Suprapubic skin (tissue), 4 donors: ENCODE measurements at regions not wholly inside any gene's neighbourhood (a gene's known extent, or its start where the extent isn't known, plus 50 kb on each side); places are given as distances from the start of the nearest gene placed in this dataset.

ENCODE experiments used
- DNase-seq, 2 donors: peaks; one replicate each; pipeline ENCODE4 v3.0.0-alpha.2; 2019; ENCODE audit warnings: low spot score in 2 of 2
- H3K27ac ChIP-seq: fragments of 200-600 bp; sonication (generic); one replicate; pipeline ENCODE4 v1.5.1; 2019
- H3K27me3 ChIP-seq: fragments of 200-600 bp; sonication (generic); one replicate; pipeline ENCODE4 v1.5.1; 2019
- H3K36me3 ChIP-seq: fragments of 200-600 bp; sonication (generic); one replicate; pipeline ENCODE4 v1.5.1; 2019
- H3K4me1 ChIP-seq: fragments of 200-600 bp; sonication (generic); one replicate; pipeline ENCODE4 v1.5.1; 2019
- H3K4me3 ChIP-seq: fragments of 200-600 bp; sonication (generic); one replicate; pipeline ENCODE4 v1.5.1; 2019; ENCODE audit warnings: mild to moderate bottlenecking
- H3K9me3 ChIP-seq: fragments of 200-600 bp; sonication (generic); one replicate; pipeline ENCODE4 v1.5.1; 2019
- EP300 ChIP-seq: sonication (generic); formaldehyde crosslinking; IDR thresholded peaks from one replicate; pipeline ENCODE4 v1.6.1; 2017; ENCODE audit warnings: antibody characterized with exemption
- POLR2A ChIP-seq, 2 donors: fragments of 450-650 bp; IDR thresholded peaks; one replicate each; pipeline ENCODE4 v1.6.1; 2017; ENCODE audit warnings: antibody characterized with exemption in 2 of 2, mild to moderate bottlenecking in 2 of 2, moderate library complexity in 2 of 2
- POLR2AphosphoS5 ChIP-seq, 3 donors: sonication (generic); formaldehyde crosslinking; IDR thresholded peaks; one replicate each; pipeline ENCODE4 v1.6.1; 2017; ENCODE audit warnings: antibody characterized with exemption in 3 of 3
- WGBS: methylation state at CpG from one replicate; pipeline ENCODE4 v1.1.5; 2018; 5-methylcytosine and 5-hydroxymethylcytosine counted together
- TF ChIP-seq, protein P1 (sequence below), 2 donors: fragments of 200-600 bp in 1 of 2; fragments of 450-650 bp in 1 of 2; sonication (generic) in 1 of 2; IDR thresholded peaks; one replicate each; pipeline ENCODE4 v1.5.1; 2016 to 2019; ENCODE audit warnings: antibody characterized with exemption in 2 of 2, mild to moderate bottlenecking in 1 of 2, moderate library complexity in 1 of 2

DNA sequence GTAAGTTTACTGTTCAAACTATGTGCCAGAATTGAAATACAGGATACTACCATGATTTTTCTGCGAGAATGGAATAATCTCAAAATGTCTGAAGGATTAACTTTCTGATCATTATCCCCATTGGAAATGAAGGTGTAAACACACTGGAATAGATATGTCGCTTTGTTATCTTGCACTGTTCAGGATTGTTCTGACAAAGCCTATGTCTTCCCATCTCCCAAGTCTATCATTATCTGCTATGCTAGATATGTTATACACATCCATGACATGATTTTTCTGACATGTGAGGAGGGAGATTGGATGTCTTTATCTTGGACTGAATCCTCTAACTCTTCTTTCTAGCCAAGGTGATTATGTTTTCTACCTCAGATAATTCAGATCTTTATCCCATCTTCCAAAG, 1239.3 kb upstream of the ADGRL4 start:
- Histone ChIP-seq H3K4me1 (no peaks in the 10 kb centered on the region), H3K36me3 (no peaks in the 10 kb centered on the region), H3K4me3 (no peak overlapping the region), H3K27ac (no peak overlapping the region), H3K9me3 (no peaks in the 10 kb centered on the region), H3K27me3 (no peaks in the 10 kb centered on the region)
- DNase-seq, result no peak
- WGBS, result 93% methylated on average over 2 of the region's 2 CpGs
- TF ChIP-seq EP300, result no peak
- no peak for TF ChIP-seq POLR2A (IDR thresholded peaks at IDR 0.05)
- TF ChIP-seq, protein P1, sequence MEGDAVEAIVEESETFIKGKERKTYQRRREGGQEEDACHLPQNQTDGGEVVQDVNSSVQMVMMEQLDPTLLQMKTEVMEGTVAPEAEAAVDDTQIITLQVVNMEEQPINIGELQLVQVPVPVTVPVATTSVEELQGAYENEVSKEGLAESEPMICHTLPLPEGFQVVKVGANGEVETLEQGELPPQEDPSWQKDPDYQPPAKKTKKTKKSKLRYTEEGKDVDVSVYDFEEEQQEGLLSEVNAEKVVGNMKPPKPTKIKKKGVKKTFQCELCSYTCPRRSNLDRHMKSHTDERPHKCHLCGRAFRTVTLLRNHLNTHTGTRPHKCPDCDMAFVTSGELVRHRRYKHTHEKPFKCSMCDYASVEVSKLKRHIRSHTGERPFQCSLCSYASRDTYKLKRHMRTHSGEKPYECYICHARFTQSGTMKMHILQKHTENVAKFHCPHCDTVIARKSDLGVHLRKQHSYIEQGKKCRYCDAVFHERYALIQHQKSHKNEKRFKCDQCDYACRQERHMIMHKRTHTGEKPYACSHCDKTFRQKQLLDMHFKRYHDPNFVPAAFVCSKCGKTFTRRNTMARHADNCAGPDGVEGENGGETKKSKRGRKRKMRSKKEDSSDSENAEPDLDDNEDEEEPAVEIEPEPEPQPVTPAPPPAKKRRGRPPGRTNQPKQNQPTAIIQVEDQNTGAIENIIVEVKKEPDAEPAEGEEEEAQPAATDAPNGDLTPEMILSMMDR (IDR thresholded peaks at IDR 0.05), result no peak
- no peak for TF ChIP-seq POLR2AphosphoS5 (IDR thresholded peaks at IDR 0.05)

DNA sequence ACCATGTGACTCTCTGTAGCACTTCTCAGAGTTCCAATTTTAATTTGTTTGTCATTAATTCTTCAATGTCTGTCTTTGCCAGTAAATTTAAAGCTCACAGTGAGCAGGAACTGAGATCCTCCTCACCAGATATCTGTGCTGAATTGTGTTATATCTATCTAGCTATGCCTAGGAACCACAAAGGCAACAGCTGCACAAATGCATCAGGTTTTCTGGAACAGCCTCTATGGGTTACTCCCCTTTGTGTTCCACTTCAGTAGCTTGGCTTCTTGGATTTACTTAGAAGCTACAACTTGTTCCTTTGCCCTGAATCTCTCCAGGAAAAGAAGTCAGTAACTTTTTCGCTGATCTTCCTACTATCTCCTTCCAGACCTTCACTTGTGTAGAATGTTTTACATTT, 1237.8 kb upstream of the ADGRL4 start:
- WGBS, result 82% methylated on average over 1 of the region's 1 CpG
- H3K9me3 ChIP-seq, result no peaks in the 10 kb centered on the region

DNA sequence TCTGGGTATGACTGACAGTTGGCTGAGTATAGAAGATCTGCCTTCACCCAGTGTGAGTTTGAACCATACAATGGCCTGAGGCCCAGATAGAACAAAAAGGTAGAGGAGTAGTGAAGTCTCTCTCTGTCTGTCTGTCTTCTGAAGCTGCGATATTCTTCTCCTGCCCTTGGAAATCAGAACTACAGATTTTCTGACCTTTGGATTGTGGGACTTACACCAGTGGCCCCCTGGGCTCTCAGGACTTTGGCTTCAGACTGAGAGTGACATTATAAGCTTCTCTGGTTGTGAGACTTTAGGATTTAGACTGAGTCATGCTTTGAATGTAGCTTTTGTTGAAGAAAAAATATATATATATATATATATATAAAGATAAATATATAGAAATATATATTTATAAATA, 1235.0 kb upstream of the ADGRL4 start:
- no peak overlapping the region for H3K27ac ChIP-seq
- H3K27me3 ChIP-seq, result no peaks in the 10 kb centered on the region
- H3K36me3 ChIP-seq, result no peaks in the 10 kb centered on the region
- TF ChIP-seq, protein P1 (IDR thresholded peaks at IDR 0.05), result no peak
- TF ChIP-seq POLR2AphosphoS5 (IDR thresholded peaks at IDR 0.05) (no peak), POLR2A (IDR thresholded peaks at IDR 0.05) (no peak), EP300 (no peak)
- H3K4me3 ChIP-seq, result no peak overlapping the region
- 76% methylated on average over 1 of the region's 1 CpG for WGBS
- H3K9me3 ChIP-seq, result no peaks in the 10 kb centered on the region
- DNase-seq, result no peak
- H3K4me1 ChIP-seq, result no peaks in the 10 kb centered on the region

More for the DNA sequence above, 1237.8 kb upstream of the ADGRL4 start:
- Histone ChIP-seq H3K36me3 (no peaks in the 10 kb centered on the region), H3K27ac (no peak overlapping the region), H3K4me1 (no peaks in the 10 kb centered on the region), H3K4me3 (no peak overlapping the region), H3K27me3 (no peaks in the 10 kb centered on the region)
- TF ChIP-seq POLR2AphosphoS5 (IDR thresholded peaks at IDR 0.05), result no peak
- no peak for TF ChIP-seq EP300
- TF ChIP-seq, protein P1 (IDR thresholded peaks at IDR 0.05), result no peak
- TF ChIP-seq POLR2A (IDR thresholded peaks at IDR 0.05), result no peak
- DNase-seq, result no peak

DNA sequence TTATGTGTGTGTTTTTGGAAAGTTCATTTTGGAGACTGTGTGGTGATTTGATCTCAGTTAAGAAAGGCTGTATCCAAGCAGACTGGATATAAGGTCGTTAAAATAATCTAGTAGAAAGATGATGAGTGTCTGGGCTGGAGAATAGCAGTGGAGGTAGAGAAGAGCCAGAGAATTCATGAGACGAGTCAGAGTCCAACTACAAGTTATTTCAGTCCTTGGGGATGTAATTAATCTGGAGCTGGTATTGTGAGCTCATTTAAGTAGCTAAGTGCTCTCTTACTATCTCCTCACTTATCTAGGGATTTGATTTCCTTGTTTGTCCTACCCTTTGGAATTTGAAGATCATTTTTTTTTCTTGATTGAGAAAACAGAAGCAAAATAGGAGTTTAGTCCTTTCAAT, 1219.0 kb upstream of the ADGRL4 start:
- Histone ChIP-seq H3K27me3 (no peaks in the 10 kb centered on the region), H3K27ac (no peak overlapping the region), H3K36me3 (no peaks in the 10 kb centered on the region), H3K9me3 (no peaks in the 10 kb centered on the region), H3K4me1 (no peaks in the 10 kb centered on the region), H3K4me3 (no peak overlapping the region)
- no peak for TF ChIP-seq POLR2AphosphoS5 (IDR thresholded peaks at IDR 0.05)
- no peak for TF ChIP-seq EP300
- TF ChIP-seq, protein P1 (IDR thresholded peaks at IDR 0.05), result no peak
- no peak for TF ChIP-seq POLR2A (IDR thresholded peaks at IDR 0.05)
- no peak for DNase-seq
- WGBS, result 40% methylated on average over 2 of the region's 2 CpGs

DNA sequence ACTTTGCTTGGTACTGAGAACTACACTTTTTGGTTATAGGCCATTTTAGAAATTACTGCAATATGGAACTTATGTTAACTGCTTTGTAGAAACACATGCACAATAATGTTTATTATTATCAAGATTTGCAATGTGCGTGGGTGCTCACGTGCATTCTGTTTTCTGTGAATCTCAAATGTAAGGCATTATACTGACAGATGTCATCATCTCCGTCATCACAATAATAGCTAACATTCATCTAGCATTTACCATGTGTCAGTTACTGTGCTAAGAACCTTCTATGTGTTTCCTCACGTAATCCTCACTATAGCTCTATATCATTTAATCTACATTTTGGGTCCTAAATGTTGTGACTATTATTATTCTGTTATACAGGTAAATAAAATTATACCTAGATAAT, 1214.8 kb upstream of the ADGRL4 start:
- DNase-seq, result no peak
- TF ChIP-seq, protein P1 (IDR thresholded peaks at IDR 0.05), result no peak
- TF ChIP-seq POLR2AphosphoS5 (IDR thresholded peaks at IDR 0.05) (no peak), EP300 (no peak), POLR2A (IDR thresholded peaks at IDR 0.05) (no peak)
- Histone ChIP-seq H3K27ac (no peak overlapping the region), H3K9me3 (no peaks in the 10 kb centered on the region), H3K27me3 (no peaks in the 10 kb centered on the region), H3K4me1 (peaks cover 5% of the 10 kb centered on the region), H3K4me3 (no peak overlapping the region), H3K36me3 (no peaks in the 10 kb centered on the region)
- WGBS, result 91% methylated on average over 4 of the region's 4 CpGs
